ENCODE measurements at regions not wholly inside any gene's neighbourhood (a gene's known extent, or its start where the extent isn't known, plus 50 kb on each side); places are given as distances from the start of the nearest gene placed in this dataset.
"Not testable (repeated sequence)": the region's sequence is repeated elsewhere in the genome, so short reads cannot be mapped to it uniquely, and the experiment has no call there.

DNA sequence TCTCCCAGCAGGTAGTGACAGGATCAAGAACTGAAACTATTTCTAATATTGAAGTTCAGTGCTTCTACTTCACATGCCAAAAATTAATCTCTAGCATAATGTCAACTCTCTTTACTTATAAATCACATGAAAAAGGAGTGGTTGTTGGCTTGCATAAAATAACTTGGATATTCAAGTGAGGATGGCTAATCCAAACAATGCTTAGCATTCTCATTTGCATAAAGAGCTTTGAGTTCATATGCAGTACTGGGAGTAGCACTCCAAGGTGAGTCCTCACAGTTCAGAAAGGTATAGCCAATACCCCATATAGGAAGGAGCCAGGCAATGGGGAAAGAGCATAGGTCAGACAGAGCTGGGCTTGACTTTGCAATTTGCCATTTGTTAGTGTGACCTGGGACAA is 149.3 kb downstream of the PCTP start:
- in situ Hi-C loops (cut with HindIII; ENCODE audit: low sequenced_read_pairs), result no loop called here
- DNase-seq (ENCODE audit: low spot score), result no peak

DNA sequence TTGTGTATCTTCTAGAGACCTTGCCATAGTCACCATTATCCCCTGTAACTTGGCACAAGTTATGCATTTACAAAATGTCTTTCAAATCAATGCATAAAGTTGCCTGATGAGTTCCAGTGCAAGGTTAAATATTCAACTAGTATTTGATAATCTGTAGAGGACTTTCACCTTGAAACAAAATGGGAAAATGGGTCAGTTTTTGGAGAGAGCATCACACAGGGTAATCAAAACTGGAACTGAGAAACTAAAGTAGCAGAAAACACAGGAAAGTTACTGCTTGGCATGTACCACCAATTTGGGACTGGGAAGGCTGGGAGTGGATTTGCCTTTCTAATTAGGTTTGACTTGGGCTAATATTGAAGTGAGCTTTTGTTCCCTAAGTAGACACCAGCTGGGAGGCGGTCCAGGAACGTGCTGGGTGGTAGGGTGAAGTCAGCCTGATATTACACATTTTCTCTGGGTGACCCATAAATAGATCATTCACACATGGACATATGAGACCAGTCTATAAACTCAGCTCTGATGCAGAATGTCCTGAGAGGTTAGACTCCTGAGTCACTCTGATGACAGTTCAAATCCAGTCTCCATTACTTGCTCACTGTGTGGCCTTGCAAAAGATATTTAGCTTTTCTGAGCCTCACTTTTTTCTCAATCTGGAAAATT is 152.3 kb downstream of the PCTP start:
- no peak for DNase-seq (ENCODE audit: low spot score)
- in situ Hi-C loops (cut with HindIII; ENCODE audit: low sequenced_read_pairs), result no loop called here

DNA sequence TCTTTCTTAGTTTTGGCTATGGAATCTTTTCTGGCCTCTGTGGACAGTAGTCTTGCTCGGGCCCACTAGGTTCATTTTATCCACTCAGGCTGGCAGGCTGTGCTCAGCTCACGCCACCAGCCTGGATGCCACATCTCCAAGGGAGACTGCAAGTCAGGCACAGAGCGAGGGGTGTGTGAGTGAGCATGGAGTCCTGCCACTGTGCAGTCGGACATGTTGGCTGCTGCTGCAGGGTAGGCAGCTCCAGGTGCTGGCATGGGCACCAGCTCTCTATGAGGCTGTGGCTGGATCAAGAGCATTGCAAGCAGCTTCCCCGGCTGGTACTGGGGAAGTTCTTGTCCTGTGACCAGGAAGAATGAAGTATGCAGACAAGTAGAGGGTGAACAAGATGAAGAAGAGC is 158.9 kb downstream of the PCTP start:
- DNase-seq (ENCODE audit: low spot score), result no peak
- in situ Hi-C loops (cut with HindIII; ENCODE audit: low sequenced_read_pairs), result no loop called here

DNA sequence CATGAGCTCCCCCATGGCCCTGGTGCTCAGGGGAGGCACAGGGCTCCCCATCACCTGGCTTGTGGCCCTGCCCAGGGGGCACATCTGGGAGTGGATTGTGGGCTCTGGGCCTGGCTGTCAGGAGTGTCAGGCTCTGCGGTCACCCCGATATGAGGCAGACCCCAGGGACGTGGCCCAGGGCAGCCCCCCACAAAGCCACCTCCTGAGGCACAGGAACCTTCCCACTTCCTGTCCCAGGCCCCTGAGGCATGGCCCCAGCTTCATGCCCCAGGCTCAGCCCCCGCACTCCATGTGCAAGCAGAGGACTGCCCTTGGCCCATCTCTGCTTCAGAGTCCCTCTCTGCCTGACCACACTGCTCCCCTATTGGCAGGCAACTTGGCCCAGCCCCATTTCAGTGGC is 160.3 kb downstream of the PCTP start:
- in situ Hi-C loops (cut with HindIII; ENCODE audit: low sequenced_read_pairs), result no loop called here
- no peak for DNase-seq (ENCODE audit: low spot score)

DNA sequence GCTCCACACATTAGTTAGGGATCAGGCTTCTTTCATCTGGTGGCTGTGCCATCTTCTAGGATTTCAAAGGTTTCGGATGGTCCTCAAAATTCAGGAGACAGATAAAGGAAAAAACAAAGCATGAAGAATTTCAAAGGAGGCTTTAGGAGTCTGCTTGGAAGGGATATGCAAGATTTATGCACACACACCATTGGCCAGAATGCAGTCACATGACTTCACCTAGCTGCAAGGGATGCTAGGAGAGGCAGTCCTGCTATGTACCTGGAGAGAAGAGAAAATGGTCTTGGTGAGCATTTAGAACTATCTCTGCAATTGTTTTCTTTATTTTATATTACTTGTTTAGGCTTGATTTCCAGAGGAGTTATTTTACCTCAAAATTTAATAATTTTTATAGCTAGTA is 174.6 kb downstream of the PCTP start:
- in situ Hi-C loops (cut with HindIII; ENCODE audit: low sequenced_read_pairs), result no loop called here
- no peak for DNase-seq (ENCODE audit: low spot score)

DNA sequence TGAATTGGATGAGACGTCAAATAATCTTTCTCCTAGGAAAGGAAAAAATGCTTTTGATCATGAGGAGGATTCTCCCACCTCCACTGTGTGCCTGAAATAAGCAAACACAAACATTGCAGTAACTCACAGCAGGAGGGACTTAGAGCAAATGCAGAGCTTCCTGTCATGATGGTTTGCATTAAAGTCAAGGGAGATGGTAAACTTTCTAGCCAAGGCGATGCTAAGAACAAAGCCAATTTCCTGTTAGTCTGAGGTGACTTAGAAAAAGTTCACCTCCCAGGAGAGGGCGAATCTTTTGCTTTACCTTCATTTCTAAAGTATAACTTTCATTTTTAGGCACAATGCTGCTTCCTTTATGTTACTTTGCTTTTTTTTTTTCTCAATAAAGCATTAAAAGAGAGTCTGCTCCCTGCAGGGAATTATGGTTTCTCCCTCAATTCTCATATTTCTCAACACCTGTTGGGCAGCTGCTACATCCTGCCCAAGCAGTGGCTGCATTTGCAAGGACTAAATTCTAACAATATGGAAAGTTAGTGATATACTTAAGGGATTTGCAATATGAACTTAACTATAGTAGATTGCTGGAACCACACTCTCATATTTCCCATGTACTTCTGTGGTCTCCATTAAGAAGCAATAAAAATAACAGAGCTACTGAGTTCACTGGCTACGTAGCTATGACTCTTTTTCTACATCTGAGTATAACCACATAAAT is 175.6 kb downstream of the PCTP start:
- DNase-seq (ENCODE audit: low spot score), result no peak
- in situ Hi-C loops (cut with HindIII; ENCODE audit: low sequenced_read_pairs), result no loop called here

DNA sequence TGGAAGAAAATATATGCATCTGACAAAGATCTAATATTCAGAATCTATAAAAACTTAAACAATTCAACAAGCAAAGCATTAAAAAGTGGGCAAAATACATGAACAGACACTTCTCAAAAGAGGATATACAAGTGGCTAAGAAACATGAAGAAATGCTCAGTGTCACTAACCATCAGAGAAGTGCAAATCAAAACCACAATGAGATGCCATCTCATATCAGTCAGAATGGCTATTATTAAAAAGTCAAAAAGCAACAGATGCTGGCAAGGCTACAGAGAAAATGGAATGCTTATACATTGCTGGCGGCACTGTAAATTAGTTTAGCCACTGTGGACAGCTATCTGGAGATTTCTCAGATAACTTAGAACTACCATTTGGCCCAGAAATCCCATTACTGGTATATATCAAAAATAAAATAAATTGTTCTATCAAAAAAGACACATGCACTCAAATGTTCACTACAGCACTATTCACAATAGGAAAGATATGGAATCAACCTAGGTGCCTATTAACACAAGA is 179.5 kb downstream of the PCTP start:
- in situ Hi-C loops (cut with HindIII; ENCODE audit: low sequenced_read_pairs), result no loop called here

DNA sequence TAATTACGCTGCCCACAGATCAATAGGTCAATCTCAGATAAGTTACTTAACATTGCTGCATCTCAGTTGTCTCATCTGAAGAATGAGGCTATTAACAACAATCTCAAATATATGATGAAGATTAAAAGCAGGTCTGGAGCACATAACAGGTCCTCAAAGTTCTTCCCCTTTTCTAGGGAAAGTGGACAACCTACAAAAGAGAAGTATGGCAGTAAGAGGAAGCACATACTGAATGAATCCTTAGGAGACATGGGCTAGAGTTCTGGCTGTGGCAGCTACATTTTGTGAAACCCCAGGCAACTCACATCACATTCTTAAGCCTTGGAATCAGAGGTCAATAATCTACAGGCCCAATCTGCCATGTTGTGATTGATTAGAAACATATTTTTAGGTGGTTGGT is 180.6 kb downstream of the PCTP start:
- DNase-seq (ENCODE audit: low spot score), result no peak
- in situ Hi-C loops (cut with HindIII; ENCODE audit: low sequenced_read_pairs), result no loop called here

More for the DNA sequence above, 179.5 kb downstream of the PCTP start:
- DNase-seq (ENCODE audit: low spot score), result no peak

DNA sequence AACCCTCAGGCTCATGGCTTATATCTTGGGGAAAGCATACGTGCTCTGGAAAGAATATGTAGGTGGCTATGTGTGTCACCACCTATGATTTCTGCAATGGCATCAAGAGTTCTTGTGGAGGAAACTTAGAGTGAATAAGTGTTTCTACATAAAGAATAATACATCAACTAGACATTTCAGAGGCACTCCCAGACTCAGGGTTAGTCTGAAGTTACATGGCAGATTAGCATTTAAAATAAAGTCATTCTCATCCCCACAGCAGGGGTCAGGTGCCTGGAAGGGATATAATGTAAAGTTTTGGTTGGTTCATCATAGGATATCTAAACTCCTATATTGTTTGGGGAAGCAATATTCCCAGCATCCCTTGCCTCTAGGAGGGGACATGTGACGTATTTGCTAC is 182.1 kb downstream of the PCTP start:
- no peak for DNase-seq (ENCODE audit: low spot score)
- in situ Hi-C loops (cut with HindIII; ENCODE audit: low sequenced_read_pairs), result no loop called here

DNA sequence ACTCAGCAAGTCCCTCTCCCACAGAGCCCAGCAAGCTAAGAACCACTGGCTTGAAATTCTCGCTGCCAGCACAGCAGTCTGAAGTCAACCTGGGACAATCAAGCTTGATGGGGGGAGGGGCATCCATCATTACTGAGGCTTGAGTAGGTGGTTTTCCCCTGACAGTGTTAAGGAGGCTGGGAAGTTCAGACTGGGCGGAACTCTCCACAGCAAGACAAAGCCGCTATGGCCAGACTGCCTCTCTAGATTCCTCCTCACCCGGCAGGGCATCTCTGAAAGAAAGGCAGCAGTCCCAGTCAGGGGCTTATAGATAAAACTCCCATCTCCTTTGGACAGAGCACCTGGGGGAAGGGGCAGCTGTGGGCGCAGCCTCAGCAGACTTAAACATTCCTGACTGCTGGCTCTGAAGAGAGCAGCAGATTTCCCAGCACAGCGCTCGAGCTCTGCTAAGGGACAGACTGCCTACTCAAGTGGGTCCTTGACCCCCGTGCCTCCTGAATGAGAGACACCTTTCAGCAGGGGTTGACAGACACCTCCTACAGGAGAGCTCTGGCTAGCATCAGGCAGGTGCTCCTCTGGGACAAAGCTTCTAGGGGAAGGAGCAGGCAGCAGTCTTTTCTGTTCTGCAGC is 188.4 kb downstream of the PCTP start:
- in situ Hi-C loops (cut with HindIII; ENCODE audit: low sequenced_read_pairs); DNase-seq (ENCODE audit: low spot score): not testable (repeated sequence)

DNA sequence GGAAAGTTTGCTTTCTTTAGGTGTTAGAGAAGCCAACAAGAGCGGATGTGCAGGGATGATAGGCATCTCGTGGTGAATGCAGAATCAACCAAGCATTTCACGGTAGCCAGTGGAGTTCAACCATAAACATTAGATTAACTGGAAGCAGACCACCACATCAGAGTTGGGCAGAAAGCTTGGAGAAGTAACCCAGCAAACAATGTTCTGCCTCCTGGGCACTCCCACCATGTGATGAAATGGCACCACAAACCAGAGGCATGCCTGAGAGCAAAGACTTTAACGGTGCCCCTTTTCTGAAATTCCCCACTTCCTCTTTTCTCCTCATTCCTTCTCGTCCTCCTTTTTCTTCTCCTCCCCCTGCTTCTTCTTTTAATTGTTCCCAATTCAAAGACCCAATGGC is 193.5 kb upstream of the ANKFN1 start:
- DNase-seq (ENCODE audit: low spot score), result no peak

DNA sequence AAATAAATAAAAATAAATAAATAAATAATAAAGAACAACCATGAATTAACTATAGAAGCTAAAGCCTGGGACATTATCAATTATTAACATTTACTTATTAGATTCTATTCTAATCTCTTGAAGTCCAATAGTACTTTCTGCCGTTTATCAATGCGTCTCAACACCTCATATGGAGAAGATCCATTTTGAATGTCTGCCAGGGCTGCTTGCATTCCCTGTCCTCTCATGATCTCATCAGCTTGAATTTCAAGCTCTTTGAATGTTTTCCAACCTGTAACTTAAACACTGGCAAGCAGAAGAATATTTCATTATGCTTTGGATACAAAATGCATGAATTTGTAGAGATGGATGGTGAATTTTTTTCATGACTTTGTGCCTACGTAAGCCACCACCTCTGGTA is 191.9 kb upstream of the ANKFN1 start:
- in situ Hi-C loops (cut with HindIII; ENCODE audit: low sequenced_read_pairs), result no loop called here
- no peak for DNase-seq (ENCODE audit: low spot score)

More for the DNA sequence above, 193.5 kb upstream of the ANKFN1 start:
- in situ Hi-C loops (cut with HindIII; ENCODE audit: low sequenced_read_pairs), result no loop called here

DNA sequence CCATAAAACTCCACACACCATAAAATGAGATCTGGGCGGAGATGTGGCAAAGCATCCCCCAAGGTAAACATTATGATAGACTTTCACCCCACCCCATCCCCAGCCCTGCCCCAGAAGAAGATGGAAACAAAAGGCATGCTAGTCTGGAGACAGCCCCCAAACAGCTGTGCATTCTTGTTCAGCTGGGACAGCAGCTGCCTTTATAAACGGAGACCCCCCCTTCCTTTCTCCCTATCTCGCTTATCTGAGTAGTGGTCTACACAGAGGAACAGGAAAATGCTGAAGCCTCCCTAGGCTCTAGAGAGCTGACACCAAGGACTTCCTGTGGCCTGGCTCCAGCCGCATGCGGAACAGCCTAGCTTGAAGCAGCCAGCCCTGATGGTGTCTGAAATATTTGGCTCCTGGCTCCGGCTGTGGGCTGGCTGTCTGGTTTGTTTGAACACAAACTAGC is 190.3 kb upstream of the ANKFN1 start:
- DNase-seq (ENCODE audit: low spot score), result no peak
- in situ Hi-C loops (cut with HindIII; ENCODE audit: low sequenced_read_pairs), result no loop called here

DNA sequence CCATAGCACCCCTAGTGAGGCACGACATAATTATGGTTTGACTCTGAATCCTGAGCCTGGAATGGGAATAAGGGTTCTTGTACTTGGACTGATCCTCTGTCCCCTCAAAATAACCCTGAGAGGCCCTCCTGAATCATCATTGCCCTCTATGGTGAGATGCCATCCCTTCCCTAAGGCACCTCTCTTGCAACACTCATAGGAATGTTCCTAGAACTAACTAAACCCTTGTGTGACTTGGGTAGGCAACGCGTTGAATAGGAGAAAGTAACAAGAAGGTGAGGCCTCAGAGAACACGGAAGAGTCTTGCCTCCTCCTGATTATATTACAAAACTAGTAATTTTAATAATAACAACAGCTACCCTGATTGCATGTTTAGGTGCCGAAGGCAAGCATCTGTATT is 189.1 kb upstream of the ANKFN1 start:
- no peak for DNase-seq (ENCODE audit: low spot score)
- in situ Hi-C loops (cut with HindIII; ENCODE audit: low sequenced_read_pairs), result no loop called here

DNA sequence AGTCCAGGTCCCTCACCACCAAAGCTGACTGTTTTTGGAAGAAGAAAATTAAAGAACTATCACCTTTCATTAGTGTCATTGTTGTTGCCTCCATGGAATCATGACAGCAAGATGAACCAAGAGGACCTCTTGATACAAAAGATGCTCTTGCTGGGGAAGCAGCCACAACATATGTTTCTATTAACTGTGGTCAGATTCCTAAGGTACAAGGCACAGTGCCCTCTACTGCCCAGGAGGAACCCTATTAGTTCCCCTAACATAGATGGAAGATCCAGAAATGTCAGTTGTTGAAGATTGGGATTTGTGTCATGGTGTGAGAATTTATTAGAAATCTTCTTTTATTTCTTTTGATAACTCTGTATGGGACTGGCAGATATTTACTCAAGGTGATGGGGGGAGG is 188.2 kb upstream of the ANKFN1 start:
- in situ Hi-C loops (cut with HindIII; ENCODE audit: low sequenced_read_pairs), result no loop called here
- no peak for DNase-seq (ENCODE audit: low spot score)

DNA sequence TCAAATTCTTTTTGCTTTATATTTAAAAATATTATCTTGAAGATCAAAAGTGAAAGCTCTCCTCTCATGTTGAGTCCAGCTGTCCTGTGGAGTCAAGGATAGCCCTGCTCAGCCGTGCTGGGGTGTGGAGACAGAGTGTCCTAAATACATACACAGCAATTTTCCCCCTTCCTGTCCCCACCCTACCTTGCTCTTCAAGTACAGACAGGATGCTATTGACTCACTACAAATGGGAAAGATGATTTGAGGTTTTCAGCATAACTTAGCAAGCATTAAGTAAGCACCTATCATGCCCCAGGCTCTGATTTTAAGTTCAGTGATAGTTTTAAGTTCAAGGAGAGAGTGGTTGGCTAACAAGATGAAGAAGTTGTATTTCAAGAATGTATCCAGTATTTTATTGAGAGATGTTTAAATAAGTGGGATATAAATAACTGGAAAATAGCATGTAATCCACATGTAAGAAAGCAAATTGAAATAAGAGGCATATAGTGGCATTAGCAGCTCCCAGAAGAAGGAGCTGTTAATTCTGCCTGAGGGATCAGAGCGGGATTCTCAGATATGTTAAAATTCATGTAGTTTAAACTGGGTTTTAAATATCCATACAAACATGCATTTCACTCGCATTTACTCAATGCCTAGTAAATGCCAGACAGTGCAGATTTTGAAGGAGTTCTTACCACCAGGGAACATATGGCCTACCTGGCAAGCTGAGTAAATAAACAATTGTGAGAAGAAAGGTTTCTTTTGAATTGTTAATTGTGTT is 183.5 kb upstream of the ANKFN1 start:
- no peak for DNase-seq (ENCODE audit: low spot score)

DNA sequence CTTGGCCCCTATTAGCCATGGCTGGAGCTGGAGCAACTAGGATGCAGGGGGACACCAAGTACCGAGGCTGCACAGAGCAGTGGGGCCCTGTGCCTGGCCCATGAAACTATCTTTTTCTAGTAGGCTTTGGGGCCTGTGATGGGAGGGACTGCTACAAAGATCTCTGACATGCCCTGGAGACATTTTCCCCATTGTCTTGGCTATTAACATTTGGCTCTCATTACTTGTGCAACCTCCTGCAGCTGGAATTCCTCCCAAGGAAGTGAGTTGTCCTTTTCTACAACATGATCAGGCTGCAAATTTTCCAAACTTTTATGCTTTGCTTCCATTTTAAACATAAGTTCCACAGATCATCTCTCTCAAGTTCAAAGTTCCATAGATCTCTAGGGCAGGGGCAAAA is 174.7 kb upstream of the ANKFN1 start:
- in situ Hi-C loops (cut with HindIII; ENCODE audit: low sequenced_read_pairs), result no loop called here
- no peak for DNase-seq (ENCODE audit: low spot score)

More for the DNA sequence above, 183.5 kb upstream of the ANKFN1 start:
- in situ Hi-C loops (cut with HindIII; ENCODE audit: low sequenced_read_pairs), result no loop called here

DNA sequence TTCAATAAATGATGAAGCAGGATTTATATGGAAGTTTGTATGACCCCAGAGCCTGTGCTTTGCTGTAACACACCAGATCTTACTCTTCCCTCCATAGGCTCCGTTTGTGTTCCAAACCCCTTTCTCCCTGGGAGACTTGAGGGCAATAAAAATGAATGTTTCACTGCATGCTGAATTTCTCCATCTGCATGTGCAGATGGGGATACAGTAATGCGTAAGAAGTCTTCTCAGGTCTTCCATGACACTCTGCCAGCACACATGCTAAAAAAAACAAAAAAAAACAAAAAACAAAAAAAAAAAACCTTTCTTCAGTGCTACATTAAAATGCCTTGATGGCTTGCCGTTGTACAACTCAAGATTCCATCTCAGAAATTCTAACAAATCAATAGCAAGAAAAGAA is 170.2 kb upstream of the ANKFN1 start:
- no peak for DNase-seq (ENCODE audit: low spot score)
- in situ Hi-C loops (cut with HindIII; ENCODE audit: low sequenced_read_pairs), result no loop called here

DNA sequence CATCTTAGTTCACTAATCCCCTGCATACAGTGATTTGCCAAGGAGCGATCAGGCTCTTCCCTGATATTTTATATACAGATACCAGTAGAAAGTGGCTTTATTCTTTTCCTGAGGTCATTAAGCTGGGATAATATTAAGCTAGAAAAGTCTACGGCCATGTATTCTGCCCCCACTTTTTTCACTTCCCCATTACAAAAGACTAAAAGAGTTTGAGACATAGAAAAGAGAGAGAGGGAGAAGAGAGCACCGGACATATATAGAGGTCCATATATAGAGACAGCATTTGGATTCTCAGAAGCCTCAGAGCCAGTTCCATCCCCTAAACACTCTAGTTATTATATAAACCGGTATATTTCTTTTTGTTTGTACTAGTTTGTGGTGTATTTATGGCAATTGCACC is 166.5 kb upstream of the ANKFN1 start:
- in situ Hi-C loops (cut with HindIII; ENCODE audit: low sequenced_read_pairs), result no loop called here
- DNase-seq (ENCODE audit: low spot score), result no peak

DNA sequence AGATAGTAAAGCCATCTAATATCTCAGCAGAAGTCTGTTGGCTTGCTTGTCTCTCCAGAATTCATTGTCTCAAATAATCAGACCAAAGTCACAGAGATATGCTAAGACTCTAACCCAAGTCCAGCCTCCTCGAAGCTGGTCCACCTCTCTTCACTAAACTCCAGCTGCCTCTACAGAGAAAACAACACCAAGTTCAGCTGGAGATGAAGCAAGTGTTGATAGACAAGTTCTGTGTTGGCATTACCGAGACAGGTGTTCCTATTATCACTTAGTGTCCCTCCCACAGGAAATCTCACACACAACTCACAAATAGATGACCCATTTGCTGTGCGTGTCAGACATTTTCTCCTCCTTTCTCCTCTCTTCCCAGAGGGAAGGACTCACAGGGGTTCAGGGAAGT is 164.4 kb upstream of the ANKFN1 start:
- no peak for DNase-seq (ENCODE audit: low spot score)
- in situ Hi-C loops (cut with HindIII; ENCODE audit: low sequenced_read_pairs), result no loop called here
